ENCODE measurements at regions not wholly inside any gene's neighbourhood (a gene's known extent, or its start where the extent isn't known, plus 50 kb on each side); places are given as distances from the start of the nearest gene placed in this dataset.

DNA sequence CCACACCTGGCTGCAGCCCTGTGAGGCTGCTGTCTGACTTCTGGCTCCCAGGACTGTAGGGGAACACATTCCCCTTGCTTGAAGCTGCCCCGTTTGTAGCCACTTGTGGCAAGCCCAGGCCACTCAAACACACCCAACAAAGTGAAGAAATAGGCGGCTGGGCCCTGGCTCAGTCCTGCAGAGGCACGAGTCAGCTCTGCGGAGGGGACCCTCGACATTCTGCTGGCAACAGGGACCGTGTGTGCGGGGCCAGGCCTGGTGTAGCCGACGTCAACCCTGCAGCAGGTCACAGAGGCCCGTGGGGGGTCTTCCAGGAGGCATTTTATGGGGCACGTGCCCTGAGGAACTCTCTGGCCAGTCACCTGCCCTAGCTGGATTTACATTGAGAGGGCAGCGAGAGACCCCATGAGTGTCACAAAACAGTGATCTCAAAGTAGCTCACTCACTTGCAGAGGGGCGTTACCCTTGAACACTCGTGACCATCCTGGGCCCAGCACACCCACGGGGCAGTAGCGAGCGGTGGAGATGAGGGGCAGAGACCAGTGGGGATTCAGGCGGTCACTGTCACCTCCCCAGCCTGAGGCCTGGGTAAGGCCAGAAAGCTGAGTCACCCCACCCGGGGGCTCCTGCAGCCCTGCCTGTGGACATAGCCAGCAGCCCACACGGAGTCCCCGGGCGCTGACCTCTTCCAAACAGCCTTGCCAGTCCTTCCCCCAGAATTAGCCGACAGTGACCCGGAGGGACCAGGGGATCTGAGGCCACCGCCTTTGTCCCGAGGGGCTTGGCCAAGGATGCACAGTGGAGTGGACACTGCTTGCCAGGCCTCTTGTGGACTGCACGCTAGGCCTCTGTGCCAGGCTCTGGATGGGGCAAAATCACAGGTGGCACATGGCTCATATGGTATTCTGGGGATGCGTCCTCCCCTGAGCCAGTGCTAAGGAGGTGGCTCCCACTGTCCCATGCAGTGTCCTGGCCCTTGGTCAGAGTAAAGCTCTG lies 139.5 kb downstream of the CTTN start:
- no peak for DNase-seq

DNA sequence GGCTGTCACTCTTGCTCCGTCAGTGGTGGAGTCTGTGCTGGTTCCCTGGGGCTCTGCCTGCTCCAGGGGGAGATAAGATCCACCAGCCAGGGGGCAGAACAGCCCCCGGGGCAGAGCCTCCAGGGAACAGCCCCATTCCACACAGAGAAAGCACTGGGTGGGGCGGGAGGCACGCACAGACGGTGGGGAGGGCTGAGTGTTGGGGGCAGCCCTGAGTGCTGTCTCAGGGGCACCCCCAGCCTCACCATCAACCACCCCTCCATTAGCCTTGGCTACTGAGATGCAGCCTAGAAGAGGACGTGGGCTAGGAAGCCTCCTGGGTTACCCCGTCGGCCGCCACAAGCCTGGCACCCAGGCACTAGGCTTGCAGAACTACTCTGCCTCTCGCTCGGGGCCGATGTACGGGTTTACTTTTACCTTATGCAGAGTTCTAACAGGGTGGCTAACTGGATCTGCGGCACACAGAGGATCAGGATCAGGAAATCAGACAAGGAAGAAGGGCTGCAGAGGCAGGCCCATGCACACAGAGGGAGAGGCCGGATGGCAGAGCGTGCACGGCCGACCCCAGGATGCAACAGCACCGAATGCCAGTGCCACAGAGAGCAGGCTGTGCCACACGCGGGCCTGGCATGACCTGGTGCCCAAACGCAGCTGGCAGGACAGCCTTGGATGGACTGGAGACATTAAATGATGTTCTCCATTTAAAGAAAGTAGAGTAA lies 140.5 kb downstream of the CTTN start:
- DNase-seq, result no peak

DNA sequence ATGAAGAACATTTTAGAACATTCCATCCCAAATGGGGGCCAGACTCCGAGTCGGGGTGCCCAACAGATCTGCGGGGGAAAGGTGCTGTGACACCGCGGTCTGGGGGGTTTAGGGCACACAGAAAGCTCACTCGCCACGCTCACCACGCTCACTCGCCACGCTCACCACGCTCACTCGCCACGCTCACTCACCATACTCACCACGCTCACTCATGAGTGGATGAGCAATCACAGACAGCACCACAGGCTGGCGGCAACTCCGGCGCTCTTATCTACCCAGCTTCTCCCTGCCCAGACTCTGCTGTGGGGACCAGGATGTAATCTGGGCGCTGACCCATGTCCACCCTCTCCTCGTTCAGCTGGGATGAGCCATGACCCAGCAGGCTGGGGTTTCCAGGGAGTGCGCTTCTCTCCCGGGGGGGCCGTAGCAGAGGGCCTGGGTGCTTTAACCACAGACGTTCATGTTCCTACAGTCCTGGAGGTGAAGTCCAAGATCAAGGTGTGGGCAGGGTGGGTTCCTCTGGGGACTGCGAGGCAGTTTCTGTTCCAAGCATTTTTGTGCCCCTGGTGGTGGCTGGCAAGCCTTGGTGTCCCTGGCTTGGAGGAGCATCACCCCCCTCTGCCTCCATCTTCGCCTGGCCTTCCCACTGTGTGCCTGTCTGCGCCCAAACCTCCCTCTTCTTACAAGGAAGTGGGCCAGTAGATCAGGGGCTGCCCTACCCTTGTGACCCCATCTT lies 141.2 kb downstream of the CTTN start:
- no peak for DNase-seq

DNA sequence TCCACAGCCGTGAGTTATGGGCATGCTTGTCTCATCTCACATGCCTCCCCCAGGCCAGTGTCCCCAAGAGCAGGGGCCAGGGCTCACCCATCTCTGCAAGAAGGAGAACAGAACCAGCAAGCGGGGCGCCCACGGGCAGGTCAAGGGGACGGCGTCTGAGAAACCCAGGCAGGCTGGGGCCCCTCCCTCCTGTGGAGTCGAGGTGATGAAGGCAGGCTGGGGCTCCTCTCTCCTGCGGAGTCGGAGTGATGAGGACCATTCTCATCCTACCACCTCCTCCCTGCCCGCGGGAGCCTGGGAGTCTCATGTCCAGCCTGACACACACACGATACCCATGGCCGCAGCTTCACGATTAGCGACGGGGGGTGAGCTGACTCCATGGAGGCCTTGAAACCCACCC lies 141.9 kb downstream of the CTTN start:
- no peak for DNase-seq

DNA sequence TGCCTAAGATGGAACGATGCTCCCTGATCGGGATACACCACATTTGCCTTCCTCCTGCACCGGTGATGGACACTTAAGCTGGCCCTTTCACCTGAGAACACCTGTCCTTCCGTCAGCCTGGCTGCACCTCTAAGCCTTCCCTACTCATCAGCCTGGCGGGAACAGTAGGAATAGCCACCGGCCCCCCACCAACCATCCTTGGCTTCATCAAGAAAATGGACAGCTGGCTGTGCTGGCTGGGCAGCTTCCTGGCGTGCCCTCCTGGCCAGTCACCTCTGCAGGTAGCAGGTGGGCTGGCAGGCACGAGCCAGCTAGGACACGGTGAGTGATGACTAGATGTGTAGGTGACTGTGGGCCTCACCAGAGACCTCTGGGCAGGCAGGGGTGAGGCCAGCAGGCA lies 142.8 kb downstream of the CTTN start:
- DNase-seq, result no peak

DNA sequence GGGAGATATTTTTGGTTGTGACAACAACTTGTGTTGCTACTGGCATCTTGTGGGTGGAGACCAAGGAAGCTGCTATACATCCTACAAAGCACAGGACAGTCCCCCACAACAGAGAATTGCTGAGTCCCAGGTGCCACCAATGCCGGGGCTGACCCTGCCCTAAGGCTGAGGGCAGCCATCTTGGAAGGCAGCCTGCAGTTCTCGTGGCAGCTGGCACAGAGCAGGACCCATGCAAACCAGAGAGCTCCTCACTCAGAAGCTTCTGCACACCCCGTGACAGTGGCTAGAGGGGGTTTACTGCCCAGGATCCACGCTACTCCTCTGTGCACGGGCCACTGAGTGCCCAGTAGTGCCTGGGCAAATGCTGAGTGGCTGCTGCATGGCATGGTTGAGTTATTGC lies 143.4 kb downstream of the CTTN start:
- no peak for DNase-seq

DNA sequence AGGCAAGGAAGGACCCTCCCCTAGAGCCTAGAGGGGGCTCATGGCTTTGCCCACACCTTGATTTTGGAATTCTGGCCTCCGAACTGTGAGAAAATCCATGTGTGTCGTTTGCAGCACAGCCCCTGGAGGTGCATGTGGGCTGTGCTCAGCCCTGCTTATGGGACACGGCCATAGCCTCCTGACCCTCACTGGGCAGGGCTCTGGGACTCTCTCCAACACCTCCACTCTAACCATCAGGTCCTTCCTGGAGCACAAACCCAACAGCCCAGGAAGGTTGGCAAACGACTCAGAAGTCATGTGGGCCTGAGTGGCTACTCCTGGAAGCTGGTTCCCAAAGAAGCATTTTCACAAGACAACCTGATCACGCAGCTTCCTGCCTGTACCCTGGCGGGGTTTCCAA lies 144.1 kb downstream of the CTTN start:
- no peak for DNase-seq

DNA sequence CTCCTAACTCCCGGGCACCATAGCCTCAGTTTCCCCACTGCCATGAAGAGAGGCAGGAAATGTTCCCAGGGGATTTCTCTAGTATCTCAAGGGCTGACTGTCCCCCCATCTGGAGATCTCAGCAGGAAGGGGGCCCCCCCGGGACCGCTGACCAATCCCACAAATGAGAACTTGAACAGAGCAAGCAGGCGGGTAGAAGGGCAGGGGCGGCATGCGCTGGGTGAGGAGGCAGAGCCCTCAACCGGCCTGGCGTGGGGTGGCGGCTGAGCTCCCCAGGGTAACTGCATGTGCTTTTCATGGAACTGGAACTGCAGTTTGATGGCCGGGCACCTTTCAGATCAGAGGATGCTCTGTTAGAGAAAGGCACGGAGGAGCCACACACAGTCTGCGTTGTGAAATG lies 144.5 kb downstream of the CTTN start:
- no peak for DNase-seq

DNA sequence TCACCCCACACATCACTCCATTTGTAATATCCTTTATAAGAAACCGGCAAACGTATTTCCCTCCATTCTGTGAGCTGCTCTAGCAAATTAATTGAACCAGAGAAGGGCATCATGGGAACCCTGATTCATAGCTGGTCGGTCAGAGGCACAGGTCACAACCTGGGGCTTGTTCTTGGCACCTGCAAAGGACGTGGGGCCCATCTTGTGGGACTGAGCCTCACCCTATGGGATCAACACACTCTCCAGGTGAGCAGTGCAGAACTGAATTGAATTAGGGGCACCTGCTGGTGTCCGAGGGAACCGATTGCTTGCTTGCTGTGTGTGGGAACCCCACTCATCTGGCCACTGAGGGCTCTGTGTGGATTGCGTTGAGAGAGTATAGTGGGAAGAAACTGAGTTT lies 145.3 kb downstream of the CTTN start:
- DNase-seq, result no peak

DNA sequence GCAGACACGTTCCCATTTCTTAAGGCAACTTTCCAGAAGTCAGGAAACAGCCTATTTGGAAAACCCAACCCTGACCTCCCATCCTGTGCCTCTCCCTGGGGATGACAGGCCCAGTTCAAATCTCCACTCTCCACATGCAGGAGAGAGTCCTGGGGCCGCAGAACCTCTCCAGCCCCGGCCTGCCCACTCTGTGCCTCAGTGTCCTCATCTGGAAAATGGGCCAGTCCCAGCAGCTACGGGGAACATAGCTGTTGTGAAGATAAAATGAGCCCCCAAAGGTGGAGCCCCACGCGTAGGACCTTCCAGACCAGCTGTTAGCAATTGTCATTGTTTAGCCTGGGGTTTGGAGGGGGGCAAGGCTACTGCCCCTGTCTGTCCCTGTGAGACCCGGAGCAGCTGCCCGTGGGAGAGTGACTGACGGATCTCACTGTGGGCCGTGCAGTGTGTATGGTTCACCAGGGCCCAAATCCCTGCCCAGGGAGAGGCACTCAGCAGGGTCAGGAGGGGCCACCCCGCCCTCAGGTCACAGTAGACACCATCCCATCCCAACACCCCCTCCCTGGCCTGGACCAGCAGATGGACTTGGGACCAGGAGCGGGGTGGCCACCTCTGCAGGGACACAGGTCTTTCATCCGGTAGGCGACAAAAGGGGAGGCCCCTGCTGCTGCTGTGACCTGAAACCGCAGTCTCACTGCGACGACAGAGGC lies 145.9 kb downstream of the CTTN start:
- DNase-seq, result no peak

DNA sequence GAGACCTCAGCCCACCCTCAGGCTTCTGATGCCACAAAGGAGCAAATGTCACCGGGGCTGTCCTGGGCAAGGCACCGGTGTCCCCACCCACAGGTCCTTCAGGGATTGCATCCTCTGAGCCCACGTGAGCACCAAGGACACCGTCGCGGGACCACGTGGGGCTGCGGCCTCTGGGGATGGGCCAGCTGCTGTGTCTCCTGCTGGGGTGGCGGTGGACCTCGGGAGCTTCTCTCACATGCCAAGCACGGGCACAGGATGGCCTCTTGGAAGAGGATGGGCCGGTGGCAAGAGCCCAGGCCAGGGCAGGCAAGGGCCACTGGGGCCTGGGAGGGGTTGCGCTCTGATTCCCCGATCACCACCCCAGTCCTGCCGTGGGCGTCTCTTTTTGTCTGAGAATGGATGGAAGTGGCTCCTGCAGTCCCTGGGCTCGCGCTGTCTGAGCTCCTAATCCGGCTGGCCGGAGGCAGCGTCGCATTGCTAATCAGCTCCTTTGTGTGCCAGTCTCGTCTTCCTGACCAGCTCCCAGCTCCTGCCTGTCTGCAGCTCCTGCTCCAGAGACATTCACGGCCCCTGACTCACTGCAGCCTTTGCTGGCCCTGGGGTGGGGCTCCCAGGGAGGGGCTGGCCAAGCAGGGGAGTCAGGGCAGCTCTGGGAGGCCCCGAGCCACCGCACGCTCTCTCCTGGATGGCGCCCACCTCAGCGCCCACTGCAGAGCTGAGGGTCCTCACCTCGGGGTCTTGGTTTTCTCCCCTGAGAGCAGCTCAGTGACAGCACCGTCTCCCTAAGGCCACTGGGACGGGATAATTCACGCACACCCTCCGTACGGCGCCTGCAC lies 146.7 kb downstream of the CTTN start:
- no peak for DNase-seq

DNA sequence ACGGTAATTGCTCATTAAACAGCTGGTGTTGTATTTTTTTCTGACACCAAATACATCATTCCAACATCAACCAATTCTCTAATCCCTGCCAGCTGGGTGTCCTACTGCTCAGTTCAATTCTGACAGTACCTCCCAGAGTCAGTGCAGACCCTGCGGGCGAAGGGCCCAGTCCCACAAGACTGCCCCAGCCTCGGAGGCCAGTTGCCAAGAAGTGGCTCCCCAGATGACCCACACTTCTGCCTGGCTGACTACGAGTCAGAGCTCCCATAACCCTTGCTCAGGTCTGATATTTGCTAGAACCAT lies 147.2 kb downstream of the CTTN start:
- DNase-seq, result no peak

DNA sequence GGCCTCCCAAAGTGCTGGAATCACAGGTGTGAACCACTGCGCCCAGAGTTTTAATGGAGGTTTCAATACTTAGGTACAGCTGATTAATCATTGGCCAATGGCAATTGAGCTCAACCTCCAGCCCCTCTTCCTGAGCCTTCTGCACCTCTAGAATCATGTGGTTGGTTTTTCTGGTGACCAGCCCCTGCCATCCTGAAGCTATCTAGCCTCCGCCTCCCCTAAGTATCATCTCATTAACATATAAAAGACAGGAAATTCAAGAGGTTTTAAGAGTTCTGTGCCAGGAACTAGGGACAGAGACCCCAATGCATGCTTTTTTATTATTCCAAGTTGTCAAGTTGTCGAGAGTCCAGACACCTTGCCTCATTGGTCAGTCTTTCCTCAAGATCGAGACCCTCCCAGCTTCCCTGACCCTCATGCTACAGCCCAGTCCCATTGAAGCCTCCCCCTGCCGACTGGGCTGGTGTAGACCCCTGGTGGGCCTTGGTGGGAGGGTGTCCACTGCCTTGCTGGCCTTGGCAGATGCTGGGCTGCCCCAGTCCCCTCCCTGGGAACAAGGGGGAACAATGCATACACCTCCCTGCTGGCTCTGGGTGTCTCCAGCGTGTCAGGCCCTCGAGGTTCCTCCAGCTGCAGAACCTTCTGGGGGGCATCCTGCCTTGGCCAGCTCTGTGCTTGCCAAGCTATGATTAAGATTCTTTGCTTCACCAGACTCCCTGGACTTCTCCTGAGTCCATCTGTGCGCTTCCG lies 148.0 kb downstream of the CTTN start:
- no peak for DNase-seq

DNA sequence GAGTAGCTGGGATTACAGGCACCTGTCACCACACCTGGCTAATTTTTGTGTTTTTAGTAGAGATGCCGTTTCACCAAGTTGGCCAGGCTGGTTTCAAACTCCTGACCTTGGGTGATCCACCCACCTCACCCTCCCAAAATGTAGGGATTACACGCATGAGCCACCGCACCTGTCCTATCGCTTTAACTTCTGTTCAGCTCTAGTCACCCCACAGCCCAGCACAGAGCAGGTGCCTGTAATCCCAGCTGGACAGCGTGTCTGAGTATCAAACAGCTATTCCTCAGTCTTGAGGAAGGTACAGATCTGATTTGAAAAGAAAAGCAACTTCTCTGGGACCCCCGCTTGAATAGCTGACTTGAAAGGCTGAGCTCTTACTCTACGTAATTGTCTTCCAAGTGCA lies 149.1 kb downstream of the CTTN start:
- no peak for DNase-seq

DNA sequence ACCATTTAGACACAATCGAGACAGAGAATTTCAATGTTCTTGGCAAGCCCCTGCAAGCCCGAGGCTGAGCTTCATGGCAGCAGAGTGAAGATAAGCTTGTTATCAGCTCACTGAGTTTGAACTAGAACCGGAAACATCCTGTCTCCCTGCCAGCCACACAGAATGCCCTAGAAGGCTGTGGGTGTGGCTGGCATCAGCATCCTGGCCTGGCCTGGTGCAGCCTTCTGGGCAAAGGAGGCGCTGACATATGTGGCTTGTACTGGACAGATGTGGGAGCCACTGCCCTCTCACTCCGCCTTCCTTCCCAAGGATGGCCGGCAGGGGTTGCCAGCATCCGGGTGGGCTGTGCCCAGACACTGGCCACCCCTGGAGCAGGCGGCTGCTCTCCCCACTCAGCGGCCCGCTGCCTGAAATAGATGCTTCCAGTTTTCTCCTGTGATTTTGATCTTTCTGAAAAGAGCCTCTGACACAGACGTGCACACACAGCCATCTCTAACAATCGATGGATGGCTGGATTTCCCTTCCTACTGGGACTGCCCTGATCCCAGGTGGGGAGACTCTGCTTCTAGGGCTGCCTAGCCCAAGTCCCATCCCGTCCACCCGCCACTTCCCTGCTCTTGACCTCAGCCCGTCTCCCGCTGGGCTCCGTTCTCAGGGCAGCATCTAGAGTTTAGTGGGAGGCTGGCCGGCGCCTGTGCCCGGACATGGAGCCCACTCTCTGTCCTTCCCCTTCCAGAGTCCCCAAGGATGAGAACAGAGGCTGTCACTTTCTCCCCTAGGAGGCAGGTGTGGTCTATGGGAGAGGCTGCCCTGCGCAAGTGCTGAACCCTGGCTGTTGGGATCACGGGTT lies 149.7 kb downstream of the CTTN start:
- DNase-seq, result no peak

DNA sequence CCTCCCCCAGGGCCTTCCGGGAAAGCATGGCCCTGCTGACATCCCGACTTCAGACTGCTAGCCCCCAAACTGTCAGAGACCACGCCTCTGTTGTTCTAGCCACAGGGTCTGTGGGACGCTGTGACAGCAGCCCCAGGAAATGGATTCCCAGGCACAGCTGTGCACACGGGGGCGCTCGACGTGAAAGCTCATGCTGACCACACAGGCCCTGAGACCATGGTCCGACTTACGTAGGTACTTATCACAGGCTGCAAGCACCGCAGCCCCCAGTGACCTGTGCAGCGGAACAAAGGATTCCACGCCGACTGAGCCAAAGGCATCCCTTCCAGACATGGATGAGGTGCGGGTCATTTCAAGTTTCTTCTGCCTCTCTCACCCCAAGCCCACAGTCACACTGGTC lies 150.6 kb downstream of the CTTN start:
- DNase-seq, result no peak

DNA sequence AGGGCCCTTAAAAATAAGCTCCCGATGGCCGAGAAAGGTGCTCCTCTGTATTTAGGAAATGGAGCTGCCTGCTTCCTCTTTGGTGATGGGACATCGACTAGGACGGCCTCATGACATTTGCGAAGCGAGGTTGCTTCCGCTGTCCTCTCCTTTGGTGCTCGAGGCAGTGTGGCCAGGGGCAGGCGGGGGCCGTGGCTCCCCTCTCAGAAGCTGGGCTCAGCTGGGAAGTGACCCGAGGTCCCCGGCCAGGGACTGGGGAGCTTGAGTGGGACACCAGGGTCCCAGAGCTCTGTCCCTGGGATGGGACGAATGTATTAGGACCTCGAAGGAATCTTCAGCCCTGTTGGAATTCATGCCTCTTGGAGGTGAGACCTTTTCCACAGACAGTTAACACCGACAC lies 151.1 kb downstream of the CTTN start:
- DNase-seq, result no peak

DNA sequence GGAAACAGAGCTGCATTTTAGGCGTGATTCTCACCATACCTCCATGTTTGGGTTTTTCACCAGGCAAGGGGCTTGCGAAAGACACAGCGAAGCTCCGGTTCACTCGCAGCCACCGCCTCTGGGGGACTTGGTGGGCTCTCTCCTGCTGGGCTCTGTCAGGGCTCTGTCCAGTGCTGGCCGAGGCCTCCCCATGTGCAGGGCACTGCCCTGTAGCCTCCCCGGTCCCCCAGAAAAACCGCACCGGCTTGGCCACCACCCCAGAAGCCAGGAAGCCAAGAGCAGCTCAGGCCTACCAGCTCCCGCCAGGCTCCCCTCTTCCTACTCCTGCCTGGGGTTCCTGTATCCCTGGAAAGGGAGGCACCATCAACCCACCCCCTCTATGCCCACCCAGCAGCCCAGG lies 151.5 kb downstream of the CTTN start:
- DNase-seq, result no peak

DNA sequence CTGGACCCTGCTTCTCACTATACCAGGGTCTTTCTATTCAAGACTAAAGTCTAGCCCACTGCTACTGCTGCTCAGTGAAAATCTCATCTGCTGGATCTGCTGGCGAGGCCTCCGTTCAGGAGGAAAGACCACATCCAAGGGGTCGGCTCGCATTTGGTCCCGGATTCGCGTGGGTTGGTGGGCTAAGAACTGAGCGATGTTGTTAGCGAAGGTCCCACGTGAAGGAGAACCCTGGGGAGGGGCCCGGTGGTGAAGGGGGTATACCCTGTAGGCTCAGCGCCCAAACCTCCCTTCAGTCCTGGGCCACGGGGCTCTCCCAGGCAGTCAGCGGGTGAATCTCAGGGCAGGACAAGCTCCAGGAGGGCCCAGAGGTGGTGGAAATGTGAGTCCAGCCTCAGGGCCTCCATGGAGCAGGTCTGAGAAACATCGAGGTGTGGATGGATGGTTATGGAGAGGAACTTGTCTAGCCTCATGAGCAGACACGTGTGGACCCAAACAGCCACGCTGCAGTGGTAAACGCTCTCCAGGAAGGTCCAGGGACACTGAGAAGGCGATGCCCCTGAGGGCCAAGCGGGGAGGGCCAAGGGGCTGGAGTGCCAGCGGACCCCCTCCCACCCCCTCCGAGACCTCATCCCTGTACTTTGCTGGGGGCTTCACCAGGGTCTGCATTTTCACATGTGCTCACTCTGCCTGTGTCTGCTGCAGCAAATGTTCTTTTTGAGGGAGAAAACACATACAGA lies 152.3 kb downstream of the CTTN start:
- DNase-seq, result no peak

Data from activated CD4-positive, alpha-beta T cell treated with anti-CD3 and anti-CD28 coated beads, Interleukin-2, amount 50 U/mL, for 16 hours (primary cell).